ENCODE measurements at regions not wholly inside any gene's neighbourhood (a gene's known extent, or its start where the extent isn't known, plus 50 kb on each side); places are given as distances from the start of the nearest gene placed in this dataset.
A peak's percentile ranks its signal among the peaks of the same experiment; 100 is the strongest.
"Not testable (repeated sequence)": the region's sequence is repeated elsewhere in the genome, so short reads cannot be mapped to it uniquely, and the experiment has no call there.

- 0 out of 2 replicates have a peak, but pooled peaks have one; percentile 35 for TF ChIP-seq NFE2 (IDR thresholded peaks at IDR 0.05; ENCODE audit: low read depth)
- TF ChIP-seq MAFK (IDR thresholded peaks at IDR 0.05; ENCODE audit: low read length): peak; percentile 74
- TF ChIP-seq MAFF (IDR thresholded peaks at IDR 0.05; ENCODE audit: low read length): peak; percentile 79
- TF ChIP-seq MAFG (tag; conservative IDR thresholded peaks at IDR 0.05): peak; percentile 80
- peak; percentile 93 for TF ChIP-seq ZNF316 (IDR thresholded peaks at IDR 0.05)
- peak; percentile 91 for TF ChIP-seq C11orf30 (IDR thresholded peaks at IDR 0.05; ENCODE audit: low read depth)
These were observed 67.5 kb upstream of the ROPN1B start for GRCh38 chr3:125901473-125901872.

GRCh38 chr3:125903780-125904455 lies 65.1 kb upstream of the ROPN1B start:
- BruUV-seq (replicated peaks); H3K4me3 ChIP-seq; H2AFZ ChIP-seq (ENCODE audit: low read depth, low read length); H3K9ac ChIP-seq (ENCODE audit: insufficient read depth in 1 of 2, low read depth in 2 of 2, low read length in 2 of 2); CTCF ChIA-PET (ENCODE audit: low intra/inter-chr PET ratio); DNase-seq (ENCODE audit: extremely low read depth in 1 of 4, low spot score in 3 of 4); H3K4me2 ChIP-seq (ENCODE audit: insufficient read depth, low read length); H3K4me1 ChIP-seq (replicated peaks in 1 of 2; ENCODE audit: control insufficient read depth in 2 of 2, insufficient read depth in 2 of 2, low read length in 2 of 2); in situ Hi-C loops (cut with MboI); H3K9me3 ChIP-seq (replicated peaks; ENCODE audit: control insufficient read depth, insufficient read depth, low read depth, low read length); H3K27ac ChIP-seq (ENCODE audit: extremely low read depth, low read depth, low read length); ATAC-seq; intact Hi-C loops (cut with micrococcal nuclease); FAIRE-seq; H3K9me1 ChIP-seq (ENCODE audit: control insufficient read depth, insufficient read depth, low read length); H3K79me2 ChIP-seq (ENCODE audit: control insufficient read depth, insufficient read depth, low read length); H3K36me3 ChIP-seq (ENCODE audit: control insufficient read depth, insufficient read depth, low read length); H4K20me1 ChIP-seq (replicated peaks; ENCODE audit: control insufficient read depth, insufficient read depth, low read length); H3K27me3 ChIP-seq (ENCODE audit: control insufficient read depth in 2 of 2, insufficient read depth in 2 of 2, low read length in 2 of 2): not testable (repeated sequence)
- 6% methylated on average over 12 of the region's 29 CpGs for WGBS (ENCODE audit: insufficient coverage, low coverage, missing lambda C conversion rate)
- POLR2A ChIA-PET: interaction anchor here (0.6 kb wide), 1 partner anchor 12 kb away, joined by 3 read pairs; no protein-coding TSS in a partner anchor

More at GRCh38 chr3:125901473-125901872, 67.5 kb upstream of the ROPN1B start:
- WGBS (ENCODE audit: insufficient coverage, low coverage, missing lambda C conversion rate): 0% methylated on average over 9 of the region's 10 CpGs
- ATAC-seq; H3K9me1 ChIP-seq (ENCODE audit: control insufficient read depth, insufficient read depth, low read length); CTCF ChIA-PET (ENCODE audit: low intra/inter-chr PET ratio); H3K36me3 ChIP-seq (ENCODE audit: control insufficient read depth, insufficient read depth, low read length); H3K79me2 ChIP-seq (ENCODE audit: control insufficient read depth, insufficient read depth, low read length); POLR2A ChIA-PET; H3K4me2 ChIP-seq (ENCODE audit: insufficient read depth, low read length); FAIRE-seq; in situ Hi-C loops (cut with MboI); H2AFZ ChIP-seq (ENCODE audit: low read depth, low read length); intact Hi-C loops (cut with micrococcal nuclease); H3K4me1 ChIP-seq (replicated peaks in 1 of 2; ENCODE audit: control insufficient read depth in 2 of 2, insufficient read depth in 2 of 2, low read length in 2 of 2); BruUV-seq (replicated peaks); H3K9ac ChIP-seq (ENCODE audit: insufficient read depth in 1 of 2, low read depth in 2 of 2, low read length in 2 of 2); H3K9me3 ChIP-seq (replicated peaks; ENCODE audit: control insufficient read depth, insufficient read depth, low read depth, low read length); H4K20me1 ChIP-seq (replicated peaks; ENCODE audit: control insufficient read depth, insufficient read depth, low read length); H3K27me3 ChIP-seq (ENCODE audit: control insufficient read depth in 2 of 2, insufficient read depth in 2 of 2, low read length in 2 of 2); H3K27ac ChIP-seq (ENCODE audit: extremely low read depth, low read depth, low read length); H3K4me3 ChIP-seq: not testable (repeated sequence)
- DNase-seq (ENCODE audit: extremely low read depth in 1 of 4, low spot score in 3 of 4): peak in 1 of 4 experiments; percentile 4

- POLR2A ChIA-PET; FAIRE-seq; ATAC-seq; H4K20me1 ChIP-seq (replicated peaks; ENCODE audit: control insufficient read depth, insufficient read depth, low read length); H3K79me2 ChIP-seq (ENCODE audit: control insufficient read depth, insufficient read depth, low read length); H3K4me2 ChIP-seq (ENCODE audit: insufficient read depth, low read length); H3K36me3 ChIP-seq (ENCODE audit: control insufficient read depth, insufficient read depth, low read length); H3K4me1 ChIP-seq (replicated peaks in 1 of 2; ENCODE audit: control insufficient read depth in 2 of 2, insufficient read depth in 2 of 2, low read length in 2 of 2); DNase-seq (ENCODE audit: extremely low read depth in 1 of 4, low spot score in 3 of 4); H3K9me3 ChIP-seq (replicated peaks; ENCODE audit: control insufficient read depth, insufficient read depth, low read depth, low read length); H3K9me1 ChIP-seq (ENCODE audit: control insufficient read depth, insufficient read depth, low read length); H2AFZ ChIP-seq (ENCODE audit: low read depth, low read length); intact Hi-C loops (cut with micrococcal nuclease); H3K4me3 ChIP-seq; H3K27me3 ChIP-seq (ENCODE audit: control insufficient read depth in 2 of 2, insufficient read depth in 2 of 2, low read length in 2 of 2); H3K27ac ChIP-seq (ENCODE audit: extremely low read depth, low read depth, low read length); H3K9ac ChIP-seq (ENCODE audit: insufficient read depth in 1 of 2, low read depth in 2 of 2, low read length in 2 of 2); in situ Hi-C loops (cut with MboI); CTCF ChIA-PET (ENCODE audit: low intra/inter-chr PET ratio); BruUV-seq (replicated peaks): not testable (repeated sequence)
- 0% methylated on average over 2 of the region's 5 CpGs for WGBS (ENCODE audit: insufficient coverage, low coverage, missing lambda C conversion rate)
These were observed 61.7 kb upstream of the ROPN1B start for GRCh38 chr3:125907279-125907678.

All from K562 (cell line).